Skeletal muscle cell (primary cell): ENCODE measurements at regions not wholly inside any gene's neighbourhood (a gene's known extent, or its start where the extent isn't known, plus 50 kb on each side); places are given as distances from the start of the nearest gene placed in this dataset.
"Not testable (repeated sequence)": the region's sequence is repeated elsewhere in the genome, so short reads cannot be mapped to it uniquely, and the experiment has no call there.

Source experiments
- DNase-seq: peaks from one replicate; pipeline ENCODE4 v3.0.0-alpha.2; 2010; ENCODE audit warnings: low read depth
- H3K4me3 ChIP-seq: 2 replicates; pipeline ENCODE4 v1.5.1; 2011; ENCODE audit warnings: low read depth, mild to moderate bottlenecking, control low read depth, low read length, moderate library complexity

- DNase-seq, H3K4me3 ChIP-seq: not testable (repeated sequence)
Observed at GRCh38 chr21:10398692-10399489, 122.5 kb upstream of the TPTE start.

GRCh38 chr21:10400622-10401361 lies 120.6 kb upstream of the TPTE start:
- not testable (repeated sequence) for H3K4me3 ChIP-seq, DNase-seq

- not testable (repeated sequence) for DNase-seq, H3K4me3 ChIP-seq
Observed at GRCh38 chr21:10402461-10402860, 118.9 kb upstream of the TPTE start.

GRCh38 chr21:10405331-10405730 lies 116.1 kb upstream of the TPTE start:
- not testable (repeated sequence) for DNase-seq, H3K4me3 ChIP-seq

- H3K4me3 ChIP-seq, DNase-seq: not testable (repeated sequence)
Observed at GRCh38 chr21:10409786-10410185, 111.6 kb upstream of the TPTE start.

GRCh38 chr21:10410354-10410929 lies 110.9 kb upstream of the TPTE start:
- DNase-seq, H3K4me3 ChIP-seq: not testable (repeated sequence)

- H3K4me3 ChIP-seq: not testable (repeated sequence)
Observed at GRCh38 chr21:10411776-10412526, 109.4 kb upstream of the TPTE start.

GRCh38 chr21:10412928-10413246 lies 108.5 kb upstream of the TPTE start:
- not testable (repeated sequence) for H3K4me3 ChIP-seq, DNase-seq

More at GRCh38 chr21:10411776-10412526, 109.4 kb upstream of the TPTE start:
- not testable (repeated sequence) for DNase-seq

GRCh38 chr21:10413247-10414120 lies 107.9 kb upstream of the TPTE start:
- not testable (repeated sequence) for H3K4me3 ChIP-seq, DNase-seq

- DNase-seq, H3K4me3 ChIP-seq: not testable (repeated sequence)
Observed at GRCh38 chr21:10414121-10414924, 107.1 kb upstream of the TPTE start.

- not testable (repeated sequence) for H3K4me3 ChIP-seq, DNase-seq
Observed at GRCh38 chr21:10414925-10415254, 106.5 kb upstream of the TPTE start.

- H3K4me3 ChIP-seq, DNase-seq: not testable (repeated sequence)
Observed at GRCh38 chr21:10415456-10415855, 105.9 kb upstream of the TPTE start.

GRCh38 chr21:10415859-10416258 lies 105.5 kb upstream of the TPTE start:
- DNase-seq, H3K4me3 ChIP-seq: not testable (repeated sequence)

GRCh38 chr21:10416691-10417447 lies 104.5 kb upstream of the TPTE start:
- not testable (repeated sequence) for H3K4me3 ChIP-seq, DNase-seq

GRCh38 chr21:10417551-10418002 lies 103.8 kb upstream of the TPTE start:
- not testable (repeated sequence) for H3K4me3 ChIP-seq, DNase-seq

GRCh38 chr21:10418250-10419048 lies 102.9 kb upstream of the TPTE start:
- H3K4me3 ChIP-seq, DNase-seq: not testable (repeated sequence)
